Neutrophil (primary cell): ENCODE measurements at regions not wholly inside any gene's neighbourhood (a gene's known extent, or its start where the extent isn't known, plus 50 kb on each side); places are given as distances from the start of the nearest gene placed in this dataset.

Experiments
- H3K27ac ChIP-seq: fragments of 200-600 bp; sonication (generic); 2 replicates; pipeline ENCODE4 v1.5.1; 2016; ENCODE audit warnings: mild to moderate bottlenecking, moderate library complexity
- H3K27me3 ChIP-seq: fragments of 200-600 bp; sonication (generic); 2 replicates; pipeline ENCODE4 v1.6.0; 2016; ENCODE audit warnings: mild to moderate bottlenecking
- H3K36me3 ChIP-seq: fragments of 200-600 bp; sonication (generic); 2 replicates; pipeline ENCODE4 v1.5.1; 2017
- H3K4me1 ChIP-seq, 2 experiments: fragments of 200-600 bp in 1 of 2; sonication (generic) in 1 of 2; 1 replicate in 1 of 2; 2 replicates in 1 of 2; pipeline versions ENCODE4 v1.5.1 to v1.6.1; 2013 to 2016; ENCODE audit warnings: low read depth in 1 of 2, low read length in 1 of 2, mild to moderate bottlenecking in 1 of 2, moderate library complexity in 1 of 2; ENCODE audit not compliant: control insufficient read depth in 1 of 2, insufficient read depth in 1 of 2
- H3K4me3 ChIP-seq, 2 experiments: fragments of 200-600 bp in 1 of 2; sonication (generic) in 1 of 2; 1 replicate in 1 of 2; 2 replicates in 1 of 2; pipeline ENCODE4 v1.5.1; 2013 to 2016; ENCODE audit warnings: low read depth in 1 of 2, low read length in 1 of 2, mild to moderate bottlenecking in 1 of 2, moderate library complexity in 1 of 2
- H3K9me3 ChIP-seq: fragments of 200-600 bp; sonication (generic); 2 replicates; pipeline ENCODE4 v1.5.1; 2016
- TF ChIP-seq, protein P1 (sequence below): fragments of 200-600 bp; sonication (generic); IDR thresholded peaks from 2 replicates; pipeline ENCODE4 v1.5.1; 2016; ENCODE audit warnings: antibody characterized with exemption

DNA sequence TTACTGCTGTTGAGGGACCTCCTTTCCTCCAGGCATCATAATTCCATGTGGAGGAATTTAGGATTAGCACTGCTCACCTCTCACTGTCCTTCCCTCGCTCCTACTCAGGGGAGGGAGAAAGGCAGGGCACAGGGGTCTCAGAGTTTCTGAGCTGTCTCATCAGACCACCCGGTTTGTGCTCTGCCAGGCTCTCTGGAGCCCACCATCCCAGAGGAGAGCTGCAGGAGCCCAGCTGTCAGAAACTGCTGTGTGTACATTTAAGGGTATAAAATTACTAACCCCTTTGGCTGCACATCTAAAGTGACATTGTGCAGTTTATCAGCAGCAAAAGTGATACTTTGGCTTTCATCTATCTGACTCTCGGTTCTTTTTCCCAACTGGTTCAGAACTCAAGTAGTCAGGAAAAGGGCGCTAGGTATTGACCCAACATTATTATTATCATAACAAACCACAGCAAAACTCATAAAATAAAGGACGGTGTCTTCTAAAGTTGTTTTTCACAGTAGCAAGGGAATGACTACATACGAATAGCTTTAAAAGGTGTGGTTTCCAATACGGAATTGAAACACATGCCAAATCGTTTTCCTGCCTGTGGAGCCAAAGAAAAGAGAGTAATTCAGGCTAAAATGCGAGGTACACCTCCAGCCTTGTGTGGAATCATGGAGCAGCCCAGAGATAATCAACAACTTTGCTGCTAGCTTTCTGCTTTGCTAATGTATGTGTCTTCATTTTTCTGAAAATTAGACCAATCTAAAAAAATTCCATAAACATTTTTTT is 348.1 kb downstream of the TMEM167A start:
- Histone ChIP-seq H3K36me3 (no peaks in the 10 kb centered on the region), H3K27ac (no peak overlapping the region), H3K4me1 (no peaks in the 10 kb centered on the region), H3K9me3 (no peaks in the 10 kb centered on the region), H3K27me3 (no peaks in the 10 kb centered on the region), H3K4me3 (no peak overlapping the region)
- TF ChIP-seq, protein P1, sequence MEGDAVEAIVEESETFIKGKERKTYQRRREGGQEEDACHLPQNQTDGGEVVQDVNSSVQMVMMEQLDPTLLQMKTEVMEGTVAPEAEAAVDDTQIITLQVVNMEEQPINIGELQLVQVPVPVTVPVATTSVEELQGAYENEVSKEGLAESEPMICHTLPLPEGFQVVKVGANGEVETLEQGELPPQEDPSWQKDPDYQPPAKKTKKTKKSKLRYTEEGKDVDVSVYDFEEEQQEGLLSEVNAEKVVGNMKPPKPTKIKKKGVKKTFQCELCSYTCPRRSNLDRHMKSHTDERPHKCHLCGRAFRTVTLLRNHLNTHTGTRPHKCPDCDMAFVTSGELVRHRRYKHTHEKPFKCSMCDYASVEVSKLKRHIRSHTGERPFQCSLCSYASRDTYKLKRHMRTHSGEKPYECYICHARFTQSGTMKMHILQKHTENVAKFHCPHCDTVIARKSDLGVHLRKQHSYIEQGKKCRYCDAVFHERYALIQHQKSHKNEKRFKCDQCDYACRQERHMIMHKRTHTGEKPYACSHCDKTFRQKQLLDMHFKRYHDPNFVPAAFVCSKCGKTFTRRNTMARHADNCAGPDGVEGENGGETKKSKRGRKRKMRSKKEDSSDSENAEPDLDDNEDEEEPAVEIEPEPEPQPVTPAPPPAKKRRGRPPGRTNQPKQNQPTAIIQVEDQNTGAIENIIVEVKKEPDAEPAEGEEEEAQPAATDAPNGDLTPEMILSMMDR, result no peak

DNA sequence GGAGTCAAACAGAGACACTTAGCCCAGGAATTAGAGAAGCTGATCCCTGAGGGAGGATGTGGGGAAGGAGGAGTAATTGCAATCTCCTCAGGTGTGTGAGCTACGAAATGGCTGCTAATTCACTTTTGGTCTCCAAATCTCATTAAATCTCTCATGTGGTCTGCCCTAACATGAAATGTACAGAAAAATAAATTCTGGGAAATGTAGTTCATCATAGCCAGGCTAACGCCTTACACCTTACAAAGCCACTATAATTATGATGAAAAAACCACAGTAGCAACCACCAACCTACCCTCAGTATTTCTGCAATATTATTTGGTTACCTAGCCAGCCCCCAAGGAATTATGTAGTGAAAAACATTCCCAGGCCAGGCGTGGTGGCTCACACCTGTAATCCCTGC is 354.0 kb downstream of the TMEM167A start:
- Histone ChIP-seq H3K27me3 (no peaks in the 10 kb centered on the region), H3K4me1 (no peaks in the 10 kb centered on the region), H3K27ac (no peak overlapping the region), H3K36me3 (no peaks in the 10 kb centered on the region), H3K4me3 (no peak overlapping the region), H3K9me3 (no peaks in the 10 kb centered on the region)
- TF ChIP-seq, protein P1, result no peak

DNA sequence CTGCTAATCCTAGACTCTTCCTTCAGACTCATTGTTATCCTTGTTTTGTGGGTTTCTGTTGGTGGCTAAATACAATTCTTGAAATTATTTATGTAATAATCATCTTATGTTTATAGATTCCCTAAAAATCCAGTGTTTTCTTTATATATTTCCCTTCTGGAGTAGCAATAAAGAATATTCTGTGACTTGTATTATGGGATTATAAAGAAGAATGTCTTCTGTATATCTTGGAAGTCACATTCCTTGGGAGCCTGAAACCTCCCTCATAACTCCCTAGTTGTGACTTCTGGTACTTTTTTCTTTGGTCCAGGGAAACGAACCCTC is 356.1 kb downstream of the TMEM167A start:
- Histone ChIP-seq H3K36me3 (no peaks in the 10 kb centered on the region), H3K27me3 (no peaks in the 10 kb centered on the region), H3K4me1 (no peaks in the 10 kb centered on the region), H3K27ac (no peak overlapping the region), H3K9me3 (no peaks in the 10 kb centered on the region), H3K4me3 (no peak overlapping the region)
- TF ChIP-seq, protein P1, result no peak

DNA sequence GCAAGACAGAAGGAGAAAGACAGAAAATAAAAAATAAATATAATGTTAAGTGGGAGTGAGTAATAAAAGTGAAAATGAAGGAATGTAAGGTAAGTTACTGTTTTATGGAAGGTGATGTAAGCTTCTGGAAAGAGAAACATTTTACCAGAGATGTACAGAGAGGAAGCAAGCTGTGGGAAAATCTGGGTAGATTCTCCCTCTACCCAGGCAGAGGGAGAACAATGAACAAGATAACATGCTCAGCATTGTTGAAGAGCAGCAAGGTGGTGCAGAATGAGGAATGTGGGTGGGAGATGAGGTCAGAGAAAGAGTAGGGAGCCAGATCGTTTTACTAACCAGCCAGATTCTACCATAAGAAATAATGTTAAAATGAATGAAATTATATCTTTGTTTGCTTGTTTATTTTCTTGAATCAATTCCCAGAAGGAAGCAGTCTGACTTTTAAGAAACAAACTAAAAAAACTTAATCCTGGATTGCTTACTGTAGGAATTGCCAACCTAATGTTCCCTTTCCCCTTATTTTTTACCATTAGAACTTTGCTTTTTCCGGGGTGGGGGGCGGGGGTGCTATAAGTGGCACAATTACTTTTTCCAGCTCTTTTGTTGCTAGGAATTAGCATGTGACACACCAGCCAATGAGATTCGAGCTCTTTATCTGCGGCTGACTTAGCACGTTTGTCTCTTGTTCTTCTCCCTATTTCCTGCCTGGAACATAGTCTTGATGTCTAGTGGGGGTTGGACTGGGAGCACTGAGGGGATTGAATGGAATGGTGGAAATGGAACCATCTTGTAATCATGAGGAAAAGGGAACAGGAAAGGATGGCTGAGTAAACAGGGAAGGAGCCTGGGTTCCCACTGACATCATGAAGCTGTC is 356.7 kb downstream of the TMEM167A start:
- H3K4me1 ChIP-seq, result no peaks in the 10 kb centered on the region
- no peak overlapping the region for H3K27ac ChIP-seq
- no peaks in the 10 kb centered on the region for H3K36me3 ChIP-seq
- H3K27me3 ChIP-seq, result no peaks in the 10 kb centered on the region
- H3K9me3 ChIP-seq, result no peaks in the 10 kb centered on the region
- no peak overlapping the region for H3K4me3 ChIP-seq
- TF ChIP-seq, protein P1, result no peak

DNA sequence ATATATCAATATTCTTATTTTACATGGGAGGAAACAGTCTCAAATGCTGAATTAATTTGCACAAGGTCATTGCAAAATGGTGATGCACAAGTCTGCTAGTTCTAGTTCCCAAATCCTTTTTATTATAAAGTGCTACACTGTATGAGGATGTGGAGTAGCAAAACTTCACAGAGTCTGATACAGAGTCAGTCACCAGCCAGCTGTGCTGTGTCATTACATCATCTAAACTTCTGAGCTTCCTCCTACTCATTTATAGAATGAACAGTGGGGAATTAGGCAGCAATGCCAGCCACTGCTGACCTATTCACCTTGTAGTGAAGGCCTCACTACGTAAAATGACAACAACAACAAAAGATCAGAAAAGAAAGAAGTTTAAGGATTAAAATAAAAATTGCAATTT is 357.8 kb downstream of the TMEM167A start:
- H3K9me3 ChIP-seq, result no peaks in the 10 kb centered on the region
- no peaks in the 10 kb centered on the region for H3K4me1 ChIP-seq
- H3K36me3 ChIP-seq, result no peaks in the 10 kb centered on the region
- TF ChIP-seq, protein P1, result no peak
- H3K4me3 ChIP-seq, result no peak overlapping the region
- no peaks in the 10 kb centered on the region for H3K27me3 ChIP-seq
- H3K27ac ChIP-seq, result no peak overlapping the region
